Neural progenitor cell (in vitro differentiated cells): ENCODE measurements at regions not wholly inside any gene's neighbourhood (a gene's known extent, or its start where the extent isn't known, plus 50 kb on each side); places are given as distances from the start of the nearest gene placed in this dataset.

Source experiments
- CTCF ChIP-seq: fragments of 200-600 bp; sonication (generic); IDR thresholded peaks from 2 replicates; pipeline ENCODE4 v1.5.1; 2017; ENCODE audit warnings: antibody characterized with exemption, mild to moderate bottlenecking
- EZH2 ChIP-seq: fragments of 200-600 bp; sonication (generic); IDR thresholded peaks from 2 replicates; pipeline ENCODE4 v1.6.1; 2017; ENCODE audit warnings: antibody characterized with exemption, mild to moderate bottlenecking, moderate library complexity

- no peak for TF ChIP-seq CTCF
- TF ChIP-seq EZH2 = no peak
Observed at GRCh38 chr14:46550836-46551235, 100.7 kb downstream of the RPL10L start.
